ENCODE measurements at regions not wholly inside any gene's neighbourhood (a gene's known extent, or its start where the extent isn't known, plus 50 kb on each side); places are given as distances from the start of the nearest gene placed in this dataset.
"Not testable (repeated sequence)": the region's sequence is repeated elsewhere in the genome, so short reads cannot be mapped to it uniquely, and the experiment has no call there.

GRCh38 chr10:124176349-124177179 lies 83.2 kb upstream of the CHST15 start:
- DNase-seq = no peak

DNA sequence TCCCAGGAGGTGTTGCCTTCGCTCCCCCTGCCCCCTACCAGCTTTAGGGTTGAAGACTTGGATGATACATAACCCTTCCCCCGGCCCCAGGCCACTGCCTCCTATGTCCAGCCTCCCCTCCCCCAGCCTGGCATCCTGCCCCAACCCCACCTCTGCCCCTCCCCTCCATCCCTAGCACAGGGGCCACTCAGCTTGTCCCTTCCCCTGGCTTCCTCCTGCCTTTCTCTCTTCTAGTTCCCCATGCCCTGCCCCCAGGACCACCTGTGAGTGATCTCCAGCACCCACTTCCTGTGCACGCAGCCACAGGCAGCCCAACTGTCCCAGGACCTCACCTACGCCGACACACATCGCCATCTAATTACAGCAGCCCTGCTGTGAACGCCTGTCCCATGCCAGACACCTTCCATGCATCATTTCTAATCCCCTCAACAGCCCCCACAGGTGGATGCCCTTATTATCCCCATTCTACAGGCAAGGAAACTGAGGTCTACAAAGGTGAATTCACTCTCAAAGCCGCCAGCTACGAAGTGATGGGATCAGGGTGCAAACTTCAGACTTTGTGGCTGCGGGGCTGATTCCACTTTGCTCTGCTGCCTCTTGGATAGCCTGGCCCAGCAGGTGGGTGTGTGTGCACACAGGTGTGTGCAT lies 82.4 kb upstream of the CHST15 start:
- DNase-seq = no peak

GRCh38 chr10:124174673-124175645 lies 81.6 kb upstream of the CHST15 start:
- DNase-seq = no peak

DNA sequence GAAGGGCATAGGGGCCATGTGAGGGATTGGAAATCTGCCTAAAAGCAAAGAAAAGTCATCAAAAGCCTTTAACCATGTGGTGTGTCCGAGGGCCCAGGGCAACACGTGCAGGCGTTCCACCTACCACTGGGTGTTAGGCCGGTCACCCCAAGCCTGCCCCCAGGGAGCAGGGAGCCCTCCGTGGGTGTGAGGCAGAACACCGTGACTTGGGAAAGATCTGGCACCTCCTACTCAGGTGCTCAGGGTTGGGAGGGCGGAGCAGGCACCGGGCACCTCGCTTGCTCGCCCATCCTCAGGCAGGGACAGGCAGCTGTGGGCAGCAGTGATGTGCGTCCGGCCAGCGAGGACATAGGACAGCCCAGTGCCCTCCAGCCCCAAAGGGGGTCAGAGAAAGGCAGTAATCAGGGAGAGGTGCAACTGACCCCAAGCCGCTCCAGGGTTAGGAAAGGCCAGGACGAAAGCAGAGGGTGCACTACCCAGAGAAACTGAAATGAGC lies 80.7 kb upstream of the CHST15 start:
- no peak for DNase-seq

- no peak for DNase-seq
Measured at GRCh38 chr10:124173298-124173900, 80.0 kb upstream of the CHST15 start.

- no peak for DNase-seq
Measured at GRCh38 chr10:124172181-124172916, 79.0 kb upstream of the CHST15 start.

- no peak for DNase-seq
Measured at GRCh38 chr10:124171561-124171960, 78.2 kb upstream of the CHST15 start.

GRCh38 chr10:124170631-124171030 lies 77.2 kb upstream of the CHST15 start:
- DNase-seq = no peak

- DNase-seq = no peak
Measured at GRCh38 chr10:124168991-124169802, 75.8 kb upstream of the CHST15 start.

GRCh38 chr10:124168581-124168980 lies 75.2 kb upstream of the CHST15 start:
- no peak for DNase-seq

GRCh38 chr10:124167925-124168324 lies 74.5 kb upstream of the CHST15 start:
- not testable (repeated sequence) for DNase-seq

DNA sequence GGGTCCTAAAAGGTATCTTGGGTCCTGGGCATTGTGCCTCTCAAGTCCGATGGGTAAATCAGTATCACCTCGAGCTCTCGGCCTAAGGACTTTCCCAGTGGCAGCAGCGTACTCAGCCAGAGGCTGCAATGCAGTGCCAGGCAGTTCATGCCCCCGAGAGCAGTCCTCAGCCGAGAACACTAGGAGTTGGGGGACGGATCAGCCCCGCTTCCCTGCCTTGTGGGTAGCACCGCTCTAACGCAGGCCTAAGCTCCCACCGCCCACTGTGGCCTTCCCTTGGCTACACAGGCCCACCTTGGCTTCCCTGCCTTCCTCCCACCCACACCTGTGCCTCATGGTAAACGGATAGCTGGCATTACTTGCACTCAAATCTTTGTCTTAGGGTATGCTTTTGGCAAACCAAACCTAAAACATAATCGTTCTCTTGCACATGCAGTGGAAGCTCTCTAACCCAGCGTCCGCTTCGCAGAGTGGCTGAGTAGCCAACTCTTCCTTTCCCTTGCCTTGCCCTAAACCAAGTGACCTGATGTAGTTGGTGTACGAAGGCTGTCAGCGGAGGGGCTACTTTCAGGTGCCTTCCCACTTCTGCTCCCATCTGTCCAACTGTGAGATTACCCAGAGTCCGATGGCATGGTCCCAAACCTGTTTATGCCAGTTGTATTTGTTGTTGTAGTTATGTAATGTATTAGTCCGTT lies 73.2 kb upstream of the CHST15 start:
- no peak for DNase-seq

GRCh38 chr10:124165827-124166226 lies 72.4 kb upstream of the CHST15 start:
- DNase-seq = no peak

GRCh38 chr10:124165311-124165710 lies 71.9 kb upstream of the CHST15 start:
- DNase-seq = no peak

GRCh38 chr10:124164264-124164663 lies 70.9 kb upstream of the CHST15 start:
- no peak for DNase-seq

GRCh38 chr10:124162774-124163354 lies 69.5 kb upstream of the CHST15 start:
- no peak for DNase-seq

DNA sequence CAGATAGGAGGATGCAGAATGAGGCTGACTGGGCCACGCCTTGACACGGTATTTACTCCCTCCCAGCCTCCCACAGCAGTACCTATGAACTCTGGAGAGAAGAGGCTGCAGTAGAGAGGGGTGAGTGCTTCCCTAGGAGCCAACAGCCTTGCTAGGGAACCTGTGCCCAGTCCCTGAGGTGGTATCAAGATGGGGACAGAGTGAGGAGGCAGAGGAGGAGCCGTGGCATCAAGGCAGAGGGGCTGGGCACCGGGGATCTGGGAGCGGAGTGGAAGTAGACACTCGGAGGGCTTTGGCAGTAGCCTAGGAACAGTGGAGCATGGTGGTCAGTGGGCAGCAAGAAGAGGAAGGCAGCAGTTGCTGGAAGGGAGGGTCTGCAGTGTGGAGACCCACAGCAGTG lies 68.7 kb upstream of the CHST15 start:
- DNase-seq = no peak

DNA sequence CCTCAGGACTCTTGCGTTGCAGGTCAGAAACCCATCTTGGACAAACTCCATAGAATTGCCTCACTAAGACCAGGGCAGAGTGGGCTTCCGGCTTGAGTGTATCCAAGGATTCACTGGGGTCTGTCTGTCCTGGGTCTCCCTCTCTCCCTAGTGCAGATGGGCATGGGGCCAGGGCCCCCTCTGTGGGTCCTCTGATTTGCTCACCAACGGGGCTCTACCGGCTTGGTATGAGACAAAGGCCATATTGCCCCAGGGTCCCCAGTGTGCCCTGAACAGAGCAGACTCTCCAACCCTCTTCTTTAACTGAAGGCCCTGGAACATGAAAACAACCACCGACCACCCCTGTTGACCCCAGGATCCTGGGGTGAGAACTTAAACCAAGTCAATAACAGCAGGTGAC lies 68.2 kb upstream of the CHST15 start:
- DNase-seq = no peak

GRCh38 chr10:124160943-124161582 lies 67.7 kb upstream of the CHST15 start:
- DNase-seq = no peak

Measured in CD4-positive, alpha-beta T cell treated with Interleukin-12 subunit alpha and Interleukin-12 subunit beta, for 1 hour (primary cell).